Activated CD4-positive, alpha-beta T cell treated with anti-CD3 and anti-CD28 coated beads for 36 hours (primary cell): ENCODE measurements at regions not wholly inside any gene's neighbourhood (a gene's known extent, or its start where the extent isn't known, plus 50 kb on each side); places are given as distances from the start of the nearest gene placed in this dataset.

Experiments used
- ATAC-seq: fragments of 200-7000 bp; cut with Tn5 transposase; one replicate; pipeline ENCODE4 v1.10.0; 2021; ENCODE audit warnings: mild to moderate bottlenecking, moderate library complexity
- CTCF ChIA-PET: fragments of 350-600 bp; sonication (Branson Sonifier 250); formaldehyde crosslinking; loops from one replicate; lab custom pipeline; 2021; ENCODE audit warnings: antibody characterized with exemption; lab: Charles Lee
- POLR2A ChIA-PET: fragments of 350-600 bp; sonication (Branson Sonifier 250); formaldehyde crosslinking; loops from one replicate; lab custom pipeline; 2021; ENCODE audit warnings: antibody characterized with exemption, inconsistent platforms; lab: Charles Lee
- DNase-seq: peaks from one replicate; pipeline ENCODE4 v3.0.0-alpha.2; 2020
- H3K27ac Mint-ChIP-seq: one replicate; pipeline ENCODE4 v1.8.0; 2021; ENCODE audit warnings: mixed read lengths
- H3K27me3 Mint-ChIP-seq: one replicate; pipeline ENCODE4 v1.8.0; 2021; ENCODE audit warnings: mixed read lengths
- H3K36me3 Mint-ChIP-seq: one replicate; pipeline ENCODE4 v1.8.0; 2021; ENCODE audit warnings: low read depth, mixed read lengths
- H3K4me1 Mint-ChIP-seq: one replicate; pipeline ENCODE4 v1.8.0; 2021; ENCODE audit warnings: mixed read lengths
- H3K4me3 Mint-ChIP-seq: one replicate; pipeline ENCODE4 v1.8.0; 2021; ENCODE audit warnings: mild to moderate bottlenecking, moderate library complexity, mixed read lengths
- H3K9me3 Mint-ChIP-seq: one replicate; pipeline ENCODE4 v1.8.0; 2021; ENCODE audit warnings: low read depth, mixed read lengths
- intact Hi-C, 2 experiments: fragments of 100-400 bp; cut with DNase I in 1 of 2; cut with micrococcal nuclease in 1 of 2; formaldehyde crosslinking; loops; one replicate each; pipeline versions ENCODE4 v1.14.2 to v1.15.1; 2022 to 2024; cut with DNase I, micrococcal nuclease

- no peaks in the 10 kb centered on the region for H3K9me3 Mint-ChIP-seq
- ATAC-seq, result no peak
- intact Hi-C loops, result no loop called here
- POLR2A ChIA-PET, result no interaction called here
- no peaks in the 10 kb centered on the region for H3K36me3 Mint-ChIP-seq
- no peak for DNase-seq
- H3K27me3 Mint-ChIP-seq, result no peaks in the 10 kb centered on the region
- no peak overlapping the region for H3K4me3 Mint-ChIP-seq
- no peak overlapping the region for H3K27ac Mint-ChIP-seq
- H3K4me1 Mint-ChIP-seq, result no peaks in the 10 kb centered on the region
- CTCF ChIA-PET, result no interaction called here
Observed at GRCh38 chr13:104841110-104841509, 1694.4 kb downstream of the EFNB2 start.

- no peak overlapping the region for H3K27ac Mint-ChIP-seq
- no peaks in the 10 kb centered on the region for H3K36me3 Mint-ChIP-seq
- H3K9me3 Mint-ChIP-seq, result no peaks in the 10 kb centered on the region
- no peaks in the 10 kb centered on the region for H3K27me3 Mint-ChIP-seq
- CTCF ChIA-PET, result no interaction called here
- no peak overlapping the region for H3K4me3 Mint-ChIP-seq
- DNase-seq (no peak), ATAC-seq (no peak)
- POLR2A ChIA-PET, result no interaction called here
- intact Hi-C loops, result no loop called here
- no peaks in the 10 kb centered on the region for H3K4me1 Mint-ChIP-seq
Observed at GRCh38 chr13:104837756-104838155, 1697.7 kb downstream of the EFNB2 start.

GRCh38 chr13:104833221-104833620 lies 1702.2 kb downstream of the EFNB2 start:
- POLR2A ChIA-PET, result no interaction called here
- H3K36me3 Mint-ChIP-seq, result no peaks in the 10 kb centered on the region
- no peak overlapping the region for H3K27ac Mint-ChIP-seq
- ATAC-seq (no peak), DNase-seq (no peak)
- no peak overlapping the region for H3K4me3 Mint-ChIP-seq
- H3K9me3 Mint-ChIP-seq, result no peaks in the 10 kb centered on the region
- intact Hi-C loops, result no loop called here
- H3K4me1 Mint-ChIP-seq, result no peaks in the 10 kb centered on the region
- CTCF ChIA-PET, result no interaction called here
- H3K27me3 Mint-ChIP-seq, result no peaks in the 10 kb centered on the region

GRCh38 chr13:104832231-104832630 lies 1703.2 kb downstream of the EFNB2 start:
- DNase-seq (no peak), ATAC-seq (no peak)
- ChIA-PET POLR2A (no interaction called here), CTCF (no interaction called here)
- intact Hi-C loops, result no loop called here
- Mint-ChIP-seq H3K27ac (no peak overlapping the region), H3K4me1 (no peaks in the 10 kb centered on the region), H3K4me3 (no peak overlapping the region), H3K36me3 (no peaks in the 10 kb centered on the region), H3K9me3 (peaks cover 2% of the 10 kb centered on the region), H3K27me3 (peaks cover 1% of the 10 kb centered on the region)

GRCh38 chr13:104831831-104832230 lies 1703.6 kb downstream of the EFNB2 start:
- POLR2A ChIA-PET, result no interaction called here
- H3K36me3 Mint-ChIP-seq, result no peaks in the 10 kb centered on the region

GRCh38 chr13:104823709-104824108 lies 1711.8 kb downstream of the EFNB2 start:
- POLR2A ChIA-PET, result no interaction called here
- Mint-ChIP-seq H3K4me1 (no peaks in the 10 kb centered on the region), H3K9me3 (peaks cover 5% of the 10 kb centered on the region), H3K27me3 (peaks cover 2% of the 10 kb centered on the region), H3K27ac (no peak overlapping the region), H3K4me3 (no peak overlapping the region), H3K36me3 (no peaks in the 10 kb centered on the region)
- CTCF ChIA-PET, result no interaction called here
- DNase-seq, result no peak
- no peak for ATAC-seq
- intact Hi-C loops, result no loop called here

More at GRCh38 chr13:104831831-104832230, 1703.6 kb downstream of the EFNB2 start:
- no peak for ATAC-seq
- Mint-ChIP-seq H3K4me3 (no peak overlapping the region), H3K9me3 (peaks cover 3% of the 10 kb centered on the region), H3K4me1 (no peaks in the 10 kb centered on the region), H3K27me3 (peaks cover 2% of the 10 kb centered on the region), H3K27ac (no peak overlapping the region)
- intact Hi-C loops, result no loop called here
- CTCF ChIA-PET, result no interaction called here
- no peak for DNase-seq

GRCh38 chr13:104823071-104823470 lies 1712.4 kb downstream of the EFNB2 start:
- no peaks in the 10 kb centered on the region for H3K4me1 Mint-ChIP-seq
- no peak for ATAC-seq
- DNase-seq, result no peak
- ChIA-PET POLR2A (no interaction called here), CTCF (no interaction called here)
- no peak overlapping the region for H3K27ac Mint-ChIP-seq
- no peak overlapping the region for H3K4me3 Mint-ChIP-seq
- intact Hi-C loops, result no loop called here
- no peaks in the 10 kb centered on the region for H3K36me3 Mint-ChIP-seq
- peaks cover 2% of the 10 kb centered on the region for H3K27me3 Mint-ChIP-seq
- peaks cover 5% of the 10 kb centered on the region for H3K9me3 Mint-ChIP-seq

GRCh38 chr13:104817271-104817670 lies 1718.2 kb downstream of the EFNB2 start:
- ChIA-PET CTCF (no interaction called here), POLR2A (no interaction called here)
- peaks cover 7% of the 10 kb centered on the region for H3K4me1 Mint-ChIP-seq
- no peaks in the 10 kb centered on the region for H3K9me3 Mint-ChIP-seq
- DNase-seq, result no peak
- H3K4me3 Mint-ChIP-seq, result no peak overlapping the region
- no peaks in the 10 kb centered on the region for H3K36me3 Mint-ChIP-seq
- peaks cover 2% of the 10 kb centered on the region for H3K27me3 Mint-ChIP-seq
- intact Hi-C loops, result no loop called here
- ATAC-seq, result no peak
- no peak overlapping the region for H3K27ac Mint-ChIP-seq

- H3K4me3 Mint-ChIP-seq, result no peak overlapping the region
- no peak overlapping the region for H3K27ac Mint-ChIP-seq
- CTCF ChIA-PET, result no interaction called here
- H3K27me3 Mint-ChIP-seq, result peaks cover 2% of the 10 kb centered on the region
- POLR2A ChIA-PET, result no interaction called here
- intact Hi-C loops, result no loop called here
- no peaks in the 10 kb centered on the region for H3K36me3 Mint-ChIP-seq
- ATAC-seq (no peak), DNase-seq (no peak)
- no peaks in the 10 kb centered on the region for H3K9me3 Mint-ChIP-seq
- peaks cover 7% of the 10 kb centered on the region for H3K4me1 Mint-ChIP-seq
Observed at GRCh38 chr13:104816726-104817125, 1718.7 kb downstream of the EFNB2 start.

GRCh38 chr13:104810242-104810641 lies 1725.2 kb downstream of the EFNB2 start:
- H3K36me3 Mint-ChIP-seq, result no peaks in the 10 kb centered on the region
- H3K9me3 Mint-ChIP-seq, result peaks cover 4% of the 10 kb centered on the region
- DNase-seq (peak; percentile 7), ATAC-seq (no peak)
- ChIA-PET POLR2A (no interaction called here), CTCF (no interaction called here)
- no peak overlapping the region for H3K4me3 Mint-ChIP-seq
- intact Hi-C loops, result no loop called here
- H3K27me3 Mint-ChIP-seq, result peaks cover 2% of the 10 kb centered on the region
- H3K4me1 Mint-ChIP-seq, result peaks cover 14% of the 10 kb centered on the region
- no peak overlapping the region for H3K27ac Mint-ChIP-seq

- no peak for ATAC-seq
- peaks cover 4% of the 10 kb centered on the region for H3K9me3 Mint-ChIP-seq
- no peak overlapping the region for H3K27ac Mint-ChIP-seq
- H3K4me1 Mint-ChIP-seq, result peaks cover 12% of the 10 kb centered on the region
- ChIA-PET POLR2A (no interaction called here), CTCF (no interaction called here)
- intact Hi-C loops, result no loop called here
- H3K36me3 Mint-ChIP-seq, result no peaks in the 10 kb centered on the region
- DNase-seq, result no peak
- peaks cover 2% of the 10 kb centered on the region for H3K27me3 Mint-ChIP-seq
- no peak overlapping the region for H3K4me3 Mint-ChIP-seq
Observed at GRCh38 chr13:104809483-104809882, 1726.0 kb downstream of the EFNB2 start.

GRCh38 chr13:104805346-104805745 lies 1730.1 kb downstream of the EFNB2 start:
- DNase-seq (no peak), ATAC-seq (no peak)
- ChIA-PET CTCF (interaction anchor here (0.6 to 0.7 kb wide), 2 partner anchors 192 to 1117 kb away, joined by 3 read pairs; no protein-coding TSS in a partner anchor), POLR2A (no interaction called here)
- Mint-ChIP-seq H3K36me3 (no peaks in the 10 kb centered on the region), H3K27ac (no peak overlapping the region), H3K4me3 (no peak overlapping the region), H3K4me1 (peaks cover 3% of the 10 kb centered on the region), H3K9me3 (peaks cover 4% of the 10 kb centered on the region), H3K27me3 (no peaks in the 10 kb centered on the region)
- intact Hi-C loops, result no loop called here

- H3K4me1 Mint-ChIP-seq, result no peaks in the 10 kb centered on the region
- ChIA-PET CTCF (no interaction called here), POLR2A (no interaction called here)
- H3K27ac Mint-ChIP-seq, result no peak overlapping the region
- no peak for ATAC-seq
- H3K36me3 Mint-ChIP-seq, result no peaks in the 10 kb centered on the region
- intact Hi-C loops, result no loop called here
- no peaks in the 10 kb centered on the region for H3K9me3 Mint-ChIP-seq
- no peaks in the 10 kb centered on the region for H3K27me3 Mint-ChIP-seq
- no peak overlapping the region for H3K4me3 Mint-ChIP-seq
- no peak for DNase-seq
Observed at GRCh38 chr13:104799152-104799551, 1732.9 kb upstream of the SLC10A2 start.
